Retinal pigment epithelial cell (primary cell): ENCODE measurements at regions not wholly inside any gene's neighbourhood (a gene's known extent, or its start where the extent isn't known, plus 50 kb on each side); places are given as distances from the start of the nearest gene placed in this dataset.

Experiments used
- DNase-seq: peaks from one replicate; pipeline ENCODE4 v3.0.0-alpha.2; 2010; ENCODE audit warnings: low read depth
- H3K4me3 ChIP-seq: 2 replicates; pipeline ENCODE4 v1.5.1; 2011; ENCODE audit warnings: mild to moderate bottlenecking, low read length, control low read depth, moderate library complexity
- TF ChIP-seq, protein P1 (sequence below): conservative IDR thresholded peaks from 2 replicates; pipeline ENCODE4 v1.5.1; 2011; ENCODE audit warnings: low read depth, low read length, control low read depth, inconsistent platforms

DNA sequence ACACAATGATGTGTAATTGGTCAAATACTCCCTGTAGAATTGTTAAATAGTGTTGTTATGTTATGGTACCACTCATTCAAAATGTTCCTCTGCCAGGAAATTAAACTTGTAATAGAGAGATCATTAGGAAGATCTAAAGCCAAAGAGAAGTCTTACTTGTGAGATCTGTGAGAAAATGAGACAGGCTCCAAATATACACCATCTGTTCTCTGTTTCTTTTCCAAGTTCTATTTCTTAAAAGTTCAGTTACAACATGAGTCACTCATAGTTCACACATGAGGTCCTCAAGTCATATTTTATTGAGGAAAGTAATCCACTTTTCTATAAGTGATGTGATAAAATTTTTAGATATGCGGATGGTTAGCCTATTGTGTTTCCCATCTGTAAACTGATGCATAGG, 1038.1 kb upstream of the PRR20A start:
- H3K4me3 ChIP-seq, result no peak overlapping the region
- DNase-seq, result no peak
- TF ChIP-seq, protein P1, sequence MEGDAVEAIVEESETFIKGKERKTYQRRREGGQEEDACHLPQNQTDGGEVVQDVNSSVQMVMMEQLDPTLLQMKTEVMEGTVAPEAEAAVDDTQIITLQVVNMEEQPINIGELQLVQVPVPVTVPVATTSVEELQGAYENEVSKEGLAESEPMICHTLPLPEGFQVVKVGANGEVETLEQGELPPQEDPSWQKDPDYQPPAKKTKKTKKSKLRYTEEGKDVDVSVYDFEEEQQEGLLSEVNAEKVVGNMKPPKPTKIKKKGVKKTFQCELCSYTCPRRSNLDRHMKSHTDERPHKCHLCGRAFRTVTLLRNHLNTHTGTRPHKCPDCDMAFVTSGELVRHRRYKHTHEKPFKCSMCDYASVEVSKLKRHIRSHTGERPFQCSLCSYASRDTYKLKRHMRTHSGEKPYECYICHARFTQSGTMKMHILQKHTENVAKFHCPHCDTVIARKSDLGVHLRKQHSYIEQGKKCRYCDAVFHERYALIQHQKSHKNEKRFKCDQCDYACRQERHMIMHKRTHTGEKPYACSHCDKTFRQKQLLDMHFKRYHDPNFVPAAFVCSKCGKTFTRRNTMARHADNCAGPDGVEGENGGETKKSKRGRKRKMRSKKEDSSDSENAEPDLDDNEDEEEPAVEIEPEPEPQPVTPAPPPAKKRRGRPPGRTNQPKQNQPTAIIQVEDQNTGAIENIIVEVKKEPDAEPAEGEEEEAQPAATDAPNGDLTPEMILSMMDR, result no peak

- TF ChIP-seq, protein P1, result no peak
- H3K4me3 ChIP-seq, result no peak overlapping the region
- DNase-seq, result no peak
Observed at GRCh38 chr13:56110751-56111150, 1030.0 kb upstream of the PRR20A start.

DNA sequence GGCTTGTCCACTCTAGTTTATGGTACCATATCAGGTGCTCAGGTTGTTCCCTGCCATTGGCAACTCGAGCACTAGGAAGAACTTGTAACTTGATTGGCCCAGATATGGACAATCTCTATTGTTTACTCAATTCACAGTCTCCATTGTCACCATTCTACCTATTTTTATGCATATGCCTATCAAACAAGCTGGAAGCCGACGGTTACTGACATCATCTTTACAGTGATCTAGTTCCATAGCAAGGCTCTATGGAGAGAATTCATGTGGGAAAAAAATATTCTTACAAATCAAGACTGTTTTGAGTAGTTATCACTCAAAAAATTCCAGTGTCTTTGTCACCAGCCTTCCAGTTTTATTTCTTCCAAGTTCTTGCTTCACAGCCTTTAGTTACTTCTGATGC, 1006.2 kb upstream of the PRR20A start:
- no peak overlapping the region for H3K4me3 ChIP-seq
- TF ChIP-seq, protein P1, result no peak
- DNase-seq, result no peak

DNA sequence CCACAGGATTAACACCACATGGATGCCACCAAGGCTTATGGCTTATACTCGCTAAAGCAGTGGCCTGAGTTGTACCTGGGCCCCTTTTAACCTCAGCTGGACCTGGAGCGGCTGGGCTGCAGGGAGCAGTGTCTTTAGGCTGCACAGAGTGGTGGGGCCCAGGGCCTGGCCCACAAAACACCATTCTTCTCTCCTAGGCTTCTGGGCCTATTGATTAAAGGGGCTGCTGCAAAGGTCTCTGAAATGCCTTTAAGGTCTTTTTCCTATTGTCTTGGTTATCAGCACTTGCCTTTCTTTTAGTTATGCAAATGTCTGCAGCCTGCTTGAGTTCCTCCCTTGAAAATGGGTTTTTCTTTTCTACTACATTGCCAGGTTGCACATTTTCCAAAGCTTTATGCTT, 973.9 kb upstream of the PRR20A start:
- no peak for DNase-seq
- TF ChIP-seq, protein P1, result no peak
- H3K4me3 ChIP-seq, result no peak overlapping the region

- TF ChIP-seq, protein P1, result no peak
- DNase-seq, result no peak
- H3K4me3 ChIP-seq, result no peak overlapping the region
Observed at GRCh38 chr13:56168581-56168980, 972.1 kb upstream of the PRR20A start.

DNA sequence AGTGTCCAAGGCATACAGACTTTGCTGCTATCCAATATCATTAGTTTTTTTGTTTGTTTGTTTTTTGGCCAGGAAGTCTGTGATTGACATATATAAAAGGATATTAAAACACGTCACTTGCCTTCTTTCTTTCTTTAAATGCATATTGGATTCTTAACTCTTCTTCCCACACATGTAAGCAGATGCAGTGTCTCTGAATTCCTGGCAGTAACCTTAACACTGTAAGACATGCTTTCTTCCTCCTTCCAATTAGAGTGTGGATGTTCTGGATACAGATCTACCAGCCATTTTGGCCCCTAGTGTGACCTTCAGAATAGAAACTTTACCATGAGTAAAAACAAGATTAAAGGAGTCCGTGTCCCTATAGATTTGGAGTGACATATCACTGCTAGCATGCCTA, 967.4 kb upstream of the PRR20A start:
- H3K4me3 ChIP-seq, result no peak overlapping the region

DNA sequence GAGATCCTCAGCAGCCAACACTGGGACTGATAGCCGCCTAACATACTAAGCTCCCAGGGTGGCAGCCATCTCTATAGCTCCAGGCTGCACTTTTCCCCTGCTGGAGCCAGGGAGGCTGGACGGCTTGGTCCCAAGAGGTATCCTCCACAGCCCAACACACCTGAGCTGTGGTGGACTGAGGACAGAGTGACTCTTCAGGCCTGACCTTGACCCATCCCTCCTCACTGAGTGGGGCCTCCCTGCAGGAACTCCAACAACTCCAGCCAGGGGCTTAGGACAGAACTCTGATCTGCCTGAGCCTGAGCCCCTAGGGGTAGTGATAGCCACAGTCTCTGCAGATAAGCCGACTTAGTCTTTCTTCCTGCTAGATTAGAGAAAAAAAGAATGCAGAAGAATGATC, 958.1 kb upstream of the PRR20A start:
- TF ChIP-seq, protein P1, result no peak
- H3K4me3 ChIP-seq, result no peak overlapping the region
- DNase-seq, result no peak

More for the DNA sequence above, 967.4 kb upstream of the PRR20A start:
- DNase-seq, result no peak
- TF ChIP-seq, protein P1, result no peak
